KBM-7 (cell line): ENCODE measurements at regions not wholly inside any gene's neighbourhood (a gene's known extent, or its start where the extent isn't known, plus 50 kb on each side); places are given as distances from the start of the nearest gene placed in this dataset.

Experiments
- DNase-seq: peaks from one replicate; pipeline ENCODE4 v3.0.0-alpha.2; 2015
- in situ Hi-C: fragments of 300-500 bp; cut with MboI; formaldehyde crosslinking; loops from 2 replicates; pipeline ENCODE4 v1.14.3; 2020; ENCODE audit warnings: low sequenced_read_pairs, low pct_unique_long_range_greater_than_20kb, mixed read lengths

DNA sequence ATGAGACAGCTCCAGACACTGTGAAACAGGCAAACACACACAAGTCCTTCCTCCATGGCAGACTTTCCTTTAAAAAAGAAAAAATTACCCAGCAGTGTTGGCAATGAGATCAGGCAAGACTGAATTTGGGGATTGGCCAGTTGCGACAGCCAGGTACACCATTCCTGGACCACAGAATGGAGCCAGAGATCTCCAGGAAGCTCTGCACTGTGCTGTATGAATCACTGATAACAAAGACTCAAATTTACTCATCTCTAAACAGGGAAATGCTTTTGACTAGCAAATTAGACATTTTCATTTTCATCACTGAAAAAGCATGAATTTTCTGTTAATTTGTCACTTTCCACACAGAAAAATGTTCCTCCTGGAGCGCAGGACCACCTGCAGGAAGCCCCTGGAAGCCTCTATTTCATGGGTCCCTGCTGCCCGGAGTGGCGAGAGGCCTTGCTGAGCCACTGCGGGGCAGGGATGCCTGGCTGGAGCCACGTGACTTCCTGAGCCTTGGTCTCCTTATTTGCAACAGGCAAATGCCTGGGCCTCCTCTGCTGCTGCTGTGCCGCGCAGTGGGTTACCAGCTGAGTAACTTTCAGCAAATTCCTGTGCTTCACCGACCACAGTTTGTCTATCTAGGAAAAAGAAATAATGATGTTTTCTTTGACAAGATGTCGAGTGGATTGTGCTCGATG lies 185.9 kb upstream of the ZNF618 start:
- in situ Hi-C loops = no loop called here
- no peak for DNase-seq

DNA sequence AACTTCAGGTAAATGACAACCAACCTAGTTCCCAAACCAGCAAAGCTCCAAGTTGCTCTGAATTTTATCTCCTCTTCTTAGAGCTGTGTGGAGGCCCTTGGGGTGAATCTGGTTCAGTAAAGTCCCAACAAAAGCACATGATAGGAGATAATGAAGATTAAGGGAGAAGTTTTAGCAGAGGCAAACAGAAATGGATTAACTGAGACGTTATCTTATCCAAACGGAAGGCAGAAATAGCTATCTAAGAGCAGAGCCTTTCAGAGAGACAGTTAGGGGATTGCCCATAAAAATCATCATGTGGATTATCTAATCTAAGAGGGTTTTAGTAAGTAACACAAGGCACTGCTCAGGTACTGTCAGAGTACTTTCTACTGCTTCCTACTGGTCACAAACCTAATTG lies 183.9 kb upstream of the ZNF618 start:
- in situ Hi-C loops = no loop called here
- no peak for DNase-seq

DNA sequence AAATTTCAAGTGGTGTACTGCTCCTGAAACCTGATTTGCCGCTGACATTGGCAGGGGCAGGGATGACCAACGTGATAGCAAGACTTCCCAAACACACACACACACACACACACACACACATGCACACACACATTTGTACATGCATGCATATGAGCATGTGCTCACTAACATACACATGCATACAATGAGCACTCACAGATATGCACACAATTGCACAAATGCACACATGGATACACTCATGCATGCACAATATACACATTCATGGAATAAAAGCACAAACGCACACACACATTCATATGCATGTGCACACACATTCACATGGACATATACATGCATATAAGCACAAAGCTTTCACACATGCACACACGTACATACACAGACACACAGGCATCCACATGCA lies 181.2 kb upstream of the ZNF618 start:
- no peak for DNase-seq
- in situ Hi-C loops = no loop called here

DNA sequence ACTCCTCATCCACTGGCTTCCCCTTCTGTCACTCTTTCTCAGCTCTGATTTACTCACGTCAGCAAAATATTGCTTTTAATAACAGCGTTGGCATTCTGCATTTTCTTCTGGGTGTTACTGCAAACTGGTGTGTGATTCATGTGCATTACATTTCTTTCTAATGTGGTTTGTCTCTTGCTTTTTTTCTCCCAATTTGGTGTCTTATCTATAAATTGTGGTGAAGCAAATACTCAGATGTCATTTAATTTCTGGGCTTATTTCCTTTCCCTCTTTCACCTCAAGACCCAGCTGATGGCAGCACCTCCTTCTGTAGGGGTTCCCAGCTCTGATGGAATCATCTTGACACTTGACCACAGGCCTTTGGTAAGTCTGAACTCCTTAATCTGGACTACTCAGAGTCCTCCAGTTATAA lies 180.7 kb upstream of the ZNF618 start:
- in situ Hi-C loops = no loop called here
- no peak for DNase-seq

DNA sequence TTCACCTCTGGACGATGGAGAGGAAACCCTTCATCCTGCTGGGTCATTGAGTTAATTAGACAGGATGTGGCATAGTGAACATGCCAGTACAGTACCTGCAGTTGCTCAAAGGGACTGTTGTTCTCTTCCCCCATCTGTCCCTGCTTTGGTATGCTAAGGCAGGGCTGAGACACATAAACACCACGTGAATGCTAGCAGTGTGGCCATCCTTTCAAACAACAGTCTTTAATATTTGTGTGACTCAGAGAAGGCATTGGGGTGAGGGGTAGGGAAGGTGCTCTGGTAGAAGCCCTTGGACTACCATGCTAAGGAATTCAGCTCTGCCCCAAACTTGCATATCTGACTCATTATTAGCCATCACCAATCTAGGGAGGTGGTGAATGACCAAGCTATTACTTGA lies 180.2 kb upstream of the ZNF618 start:
- no peak for DNase-seq
- in situ Hi-C loops = no loop called here

DNA sequence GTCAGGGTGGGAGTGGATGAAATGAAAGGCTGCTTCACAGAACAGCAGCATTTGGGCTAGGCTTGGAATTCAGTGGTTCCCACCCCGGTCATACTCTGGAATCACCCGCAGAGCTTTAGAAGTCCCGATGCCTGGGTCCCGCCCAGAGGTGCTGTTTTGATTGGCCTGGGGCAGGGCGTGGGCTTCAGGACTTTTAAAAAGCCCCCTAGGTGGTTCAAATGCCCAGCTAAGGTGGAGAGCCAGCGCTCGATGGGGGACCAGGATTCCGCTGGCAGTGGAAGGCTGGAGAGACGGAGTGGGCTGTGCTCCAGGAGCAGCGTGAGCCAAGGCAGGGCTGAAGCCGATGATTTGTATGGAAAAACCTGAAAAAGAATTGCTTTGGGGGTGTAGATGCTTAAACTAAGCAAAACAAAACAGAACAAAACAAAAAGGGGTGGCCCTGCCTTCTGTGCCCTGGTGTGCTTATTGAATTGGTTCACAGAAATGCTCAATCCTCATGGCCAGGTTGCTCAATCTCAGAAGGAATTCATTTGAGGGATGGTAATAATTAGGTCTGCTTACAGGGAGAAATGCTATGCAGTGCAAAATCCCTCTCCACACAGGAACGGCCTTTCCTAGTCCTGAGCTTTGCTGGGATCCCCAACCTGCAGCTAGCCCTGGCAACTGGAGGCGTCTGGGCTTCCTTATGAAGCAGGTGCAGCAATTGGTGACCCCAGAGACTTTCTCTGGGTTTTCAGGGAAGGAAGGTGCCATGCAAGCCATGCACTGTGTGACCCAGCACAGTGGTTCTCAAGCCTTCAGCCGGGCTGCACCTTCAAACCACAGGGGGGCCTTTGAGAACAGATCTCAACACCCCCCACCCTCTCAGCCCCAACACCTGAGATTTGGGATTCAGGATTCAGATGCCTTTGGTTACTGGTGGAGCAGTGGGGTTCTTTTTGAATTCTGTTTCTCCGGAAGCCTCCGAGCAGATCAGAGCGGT lies 174.0 kb upstream of the ZNF618 start:
- DNase-seq = no peak
- in situ Hi-C loops = no loop called here

DNA sequence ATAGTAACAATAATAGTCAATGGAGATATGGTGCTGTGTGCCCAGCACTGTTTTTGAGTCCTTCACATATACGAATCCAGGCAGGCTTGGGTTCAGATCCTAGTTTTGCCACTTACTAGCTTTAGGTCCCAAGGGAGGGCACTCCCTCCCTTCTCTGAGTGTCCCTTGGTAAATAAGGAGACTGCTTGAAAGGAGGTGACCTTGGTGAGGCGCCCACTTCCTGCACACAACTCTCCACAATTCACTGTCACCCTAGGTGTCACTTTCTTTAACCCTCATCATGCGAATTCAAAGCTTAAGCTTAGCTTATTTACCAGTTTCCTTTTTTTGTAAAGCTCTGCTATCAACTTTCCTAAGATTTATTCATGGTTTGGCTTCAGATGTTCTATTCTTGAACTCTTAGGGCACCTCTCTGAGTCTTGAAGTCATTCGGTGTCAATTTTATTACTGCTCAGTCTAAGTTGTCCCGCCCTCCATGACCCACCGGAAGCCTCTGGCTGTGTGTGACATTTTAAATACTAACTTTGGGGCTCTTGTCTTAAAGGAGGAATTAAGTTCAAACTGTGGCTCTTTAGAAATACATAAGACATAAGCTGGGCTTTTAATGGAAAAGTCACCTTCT lies 170.7 kb upstream of the ZNF618 start:
- in situ Hi-C loops = no loop called here
- no peak for DNase-seq

DNA sequence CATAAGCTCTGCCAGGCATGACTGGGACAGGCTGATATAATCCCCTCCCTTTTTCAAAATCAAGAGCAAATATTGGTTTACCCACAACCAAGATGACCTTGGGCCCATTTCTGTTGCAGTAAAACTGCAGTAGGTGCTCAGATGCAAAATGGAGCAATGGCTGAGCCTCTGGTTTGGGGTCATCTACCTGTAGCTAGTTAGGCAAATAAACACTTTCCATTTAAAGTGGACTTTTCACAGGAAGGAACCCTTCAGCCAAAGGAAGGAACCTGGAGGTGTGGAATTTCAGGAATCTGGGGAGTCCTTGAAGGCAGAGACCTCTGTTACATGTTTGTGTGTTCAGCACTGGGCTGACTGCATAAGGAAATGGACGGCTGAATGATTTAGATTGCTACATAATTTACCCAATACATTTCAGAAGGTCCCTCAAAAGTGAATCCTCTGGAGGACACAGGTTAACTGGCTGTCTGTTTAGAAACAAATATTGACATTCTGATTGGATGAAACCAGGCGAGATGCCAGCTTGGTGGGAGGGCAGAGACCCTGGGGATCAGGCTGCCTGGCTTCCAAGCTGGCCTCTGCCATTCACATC lies 170.1 kb upstream of the ZNF618 start:
- in situ Hi-C loops = no loop called here
- no peak for DNase-seq

DNA sequence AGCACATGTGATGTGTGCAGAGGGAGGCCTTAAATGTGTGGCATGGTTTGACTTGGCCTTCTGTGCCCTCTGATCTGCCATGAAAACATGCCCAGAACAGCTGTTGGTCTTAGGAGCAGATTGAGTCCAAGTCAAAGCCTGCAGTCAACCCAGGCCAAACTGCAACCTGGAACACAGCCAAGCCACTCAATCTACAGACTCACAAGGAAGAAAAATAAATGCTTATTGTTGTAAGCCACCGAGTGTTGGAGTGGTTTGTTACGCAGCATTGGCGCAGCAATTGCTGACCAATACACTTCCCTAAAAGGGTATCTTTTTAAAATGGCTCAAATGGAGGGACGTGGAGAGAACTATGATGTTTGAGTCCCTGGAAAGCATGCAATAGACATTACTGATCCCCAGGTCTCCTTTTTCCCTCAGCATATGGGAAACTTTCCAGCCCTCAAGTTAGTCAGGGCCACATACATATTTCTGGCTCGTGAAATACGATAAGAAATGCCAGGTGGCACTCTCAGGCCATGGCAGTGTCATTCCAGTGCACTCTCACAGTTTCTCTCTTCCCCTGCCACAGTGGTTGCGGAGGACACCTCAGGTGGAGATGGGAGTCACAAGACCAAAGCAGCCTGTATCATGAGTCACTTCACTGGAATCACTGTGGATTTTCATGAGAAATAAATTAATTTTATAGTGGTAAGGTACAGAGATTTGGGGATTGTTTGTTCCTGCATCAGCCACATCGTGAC lies 168.0 kb upstream of the ZNF618 start:
- in situ Hi-C loops = no loop called here
- no peak for DNase-seq

DNA sequence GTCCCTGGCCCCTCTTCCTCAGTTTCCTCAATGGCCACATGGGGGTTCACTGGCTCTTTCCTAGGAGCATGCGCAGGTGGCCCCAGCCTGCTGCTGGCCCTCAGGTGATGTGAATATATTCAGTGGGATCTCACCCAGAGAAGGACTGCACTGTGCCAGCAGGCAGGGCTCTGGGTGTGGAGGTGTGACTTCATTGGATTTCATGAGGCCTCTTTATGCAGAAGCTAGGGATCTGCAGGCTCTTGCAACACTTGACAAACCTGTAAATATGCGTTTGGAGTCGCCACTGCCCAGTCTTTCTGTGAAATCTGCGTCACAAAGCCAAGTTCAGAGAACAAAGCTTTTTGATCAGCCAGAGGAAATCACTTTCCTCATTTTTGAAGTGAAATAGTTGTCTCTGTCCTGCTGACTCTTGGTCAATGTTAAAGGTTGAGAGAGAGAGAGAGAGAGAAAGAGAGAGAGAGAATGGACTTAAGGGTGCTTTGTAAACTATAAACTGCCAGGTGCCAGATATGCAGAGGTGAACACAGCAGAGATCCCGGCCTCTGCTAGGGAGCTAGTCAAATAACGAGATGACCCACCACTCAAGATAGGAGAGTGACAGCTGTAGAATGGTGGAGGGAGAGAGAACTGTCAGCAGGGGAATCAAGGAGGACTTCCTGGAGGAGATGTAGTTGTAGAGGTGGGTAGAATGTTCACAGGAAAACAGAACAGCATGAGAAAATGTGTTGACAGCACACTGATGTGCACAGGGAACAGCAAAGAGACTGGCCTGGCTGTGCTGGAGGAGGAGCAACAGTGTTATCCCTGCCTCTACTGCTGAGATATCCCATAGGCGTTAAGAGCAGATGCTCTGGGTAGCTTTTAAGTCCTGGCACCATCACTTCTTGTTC lies 167.0 kb upstream of the ZNF618 start:
- no peak for DNase-seq
- in situ Hi-C loops = no loop called here

DNA sequence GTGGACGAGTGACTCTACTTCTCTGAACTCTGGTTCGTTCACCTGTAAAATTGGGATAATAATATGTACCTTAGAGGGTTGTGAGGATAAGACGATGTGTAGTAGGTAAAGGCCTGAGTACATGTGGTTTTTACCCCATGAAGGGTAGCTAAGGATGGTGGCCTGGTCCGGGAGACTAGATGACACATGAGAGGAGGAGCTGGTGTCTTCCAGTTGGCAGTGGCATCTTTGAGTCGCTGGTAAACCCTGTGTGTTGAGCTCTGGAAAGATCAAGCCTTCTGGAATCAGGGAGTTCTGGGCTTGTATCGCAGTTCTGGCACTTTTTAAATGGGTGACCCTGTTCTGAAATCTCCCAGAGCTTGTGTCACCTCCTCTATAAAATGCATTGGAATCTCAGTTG lies 166.4 kb upstream of the ZNF618 start:
- DNase-seq = no peak
- in situ Hi-C loops = no loop called here

DNA sequence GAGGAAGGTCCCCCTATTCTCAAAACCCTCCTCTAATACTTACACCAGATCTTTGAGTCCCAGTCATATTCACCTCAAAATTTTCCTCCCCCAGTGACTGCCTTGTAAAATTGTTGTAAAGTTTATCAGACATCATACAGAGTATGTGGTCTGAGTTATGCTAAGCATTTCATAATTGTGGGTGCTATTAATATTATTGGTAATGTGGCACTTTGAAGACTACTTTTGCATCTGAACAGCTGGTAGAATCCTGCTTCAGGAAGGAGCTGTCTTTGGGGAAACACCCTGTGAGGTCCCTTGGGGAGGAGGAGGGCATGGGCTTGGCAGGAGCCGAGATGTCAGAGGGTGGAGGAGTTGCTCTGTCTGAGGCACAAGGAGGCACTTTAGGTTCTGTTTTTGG lies 164.9 kb upstream of the ZNF618 start:
- no peak for DNase-seq
- in situ Hi-C loops = no loop called here

DNA sequence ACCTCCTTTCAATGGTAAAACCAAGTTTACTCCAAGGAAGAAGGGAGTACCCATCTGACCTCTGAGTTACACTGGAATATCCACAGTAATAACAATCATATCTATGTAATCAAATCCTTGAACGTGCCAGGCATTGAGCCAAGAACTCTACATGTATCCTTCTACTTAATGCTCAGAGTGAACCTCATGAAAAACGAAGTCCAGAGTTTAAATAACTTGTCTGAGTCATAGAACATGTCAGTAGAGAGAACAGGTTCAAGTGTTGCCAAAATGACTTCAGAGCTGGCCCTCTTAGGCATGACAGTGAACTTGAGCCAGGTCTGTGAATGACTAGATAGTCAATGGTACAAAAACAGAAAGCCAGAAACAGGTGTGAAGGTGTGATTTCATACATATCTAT lies 164.1 kb upstream of the ZNF618 start:
- in situ Hi-C loops = no loop called here
- DNase-seq = no peak

DNA sequence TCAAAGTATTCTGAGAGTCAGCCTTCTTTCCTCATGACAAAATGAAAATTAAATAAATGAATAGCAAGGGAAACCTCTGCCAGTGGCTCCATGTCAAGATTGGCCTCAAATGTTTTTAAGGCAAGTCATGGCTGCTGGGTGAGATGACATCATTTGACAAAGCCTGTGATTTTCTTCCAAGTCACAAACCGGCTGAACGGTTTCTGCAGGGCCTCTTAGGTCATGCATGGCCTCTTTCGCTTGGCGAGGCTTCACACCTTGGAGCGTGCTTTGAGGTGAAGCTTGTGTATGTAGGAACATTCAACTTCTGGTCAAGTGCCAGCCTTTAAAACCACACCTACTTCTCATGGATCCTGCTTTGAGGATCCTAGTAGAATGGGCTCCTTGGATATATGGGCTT lies 161.0 kb upstream of the ZNF618 start:
- in situ Hi-C loops = no loop called here
- no peak for DNase-seq

DNA sequence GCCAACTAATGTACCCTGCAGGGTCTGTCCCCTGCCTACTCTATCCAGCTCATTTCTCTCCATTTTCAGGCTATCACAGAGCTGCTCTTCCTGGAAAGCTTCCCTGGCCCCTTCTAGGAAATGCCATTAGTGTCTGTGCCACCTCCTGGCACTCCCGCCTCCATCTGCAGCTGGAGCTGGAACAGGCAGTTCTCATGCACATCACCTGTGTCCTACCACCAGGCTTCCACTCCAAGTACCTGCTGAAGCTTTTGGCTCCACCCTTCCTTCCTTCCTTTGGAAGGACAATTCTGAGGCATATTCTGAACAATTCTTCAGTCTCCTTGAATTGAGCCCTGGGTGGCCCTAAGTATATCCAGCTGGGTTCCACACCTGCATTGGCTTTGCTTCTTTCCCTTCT lies 156.2 kb upstream of the ZNF618 start:
- no peak for DNase-seq
- in situ Hi-C loops = no loop called here

DNA sequence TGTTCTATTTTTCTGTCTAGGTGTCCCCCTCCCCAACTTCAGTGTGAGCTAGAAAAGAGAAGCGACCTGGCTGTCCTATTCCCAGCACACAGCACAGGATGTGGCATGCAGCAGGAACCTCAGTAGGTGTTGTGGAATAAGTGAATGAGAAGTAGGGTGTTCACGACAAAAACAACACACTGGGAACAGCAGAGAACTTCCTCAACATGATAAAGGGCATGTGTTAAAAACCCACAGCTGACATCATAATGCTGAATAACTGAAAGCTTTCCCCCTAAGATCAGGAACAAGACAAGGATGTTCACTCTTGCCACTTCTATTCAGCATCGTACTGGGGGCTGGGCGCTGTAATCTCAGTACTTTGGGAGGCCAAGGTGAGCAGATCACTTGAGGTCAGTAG lies 155.6 kb upstream of the ZNF618 start:
- DNase-seq = peak; percentile 62

DNA sequence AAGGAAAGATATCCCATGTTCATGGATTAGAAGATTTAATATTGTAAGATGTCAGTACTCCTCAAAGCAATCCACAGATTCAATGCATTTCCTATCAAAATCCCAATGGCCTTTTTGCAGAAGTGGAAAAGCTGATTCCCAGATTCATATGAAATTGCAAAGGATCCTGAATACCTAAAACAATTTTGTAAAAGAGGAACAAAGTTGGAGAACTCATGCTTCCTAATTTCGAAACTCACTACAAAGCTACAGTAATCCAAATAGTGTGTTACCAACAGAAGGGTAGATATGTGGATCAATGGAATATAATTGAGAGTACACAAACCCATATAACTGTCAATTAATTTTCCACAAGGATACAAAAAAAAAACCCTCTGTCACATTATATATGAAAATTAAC lies 154.3 kb upstream of the ZNF618 start:
- in situ Hi-C loops = no loop called here
- DNase-seq = no peak

More for the DNA sequence above, 155.6 kb upstream of the ZNF618 start:
- in situ Hi-C loops = no loop called here

DNA sequence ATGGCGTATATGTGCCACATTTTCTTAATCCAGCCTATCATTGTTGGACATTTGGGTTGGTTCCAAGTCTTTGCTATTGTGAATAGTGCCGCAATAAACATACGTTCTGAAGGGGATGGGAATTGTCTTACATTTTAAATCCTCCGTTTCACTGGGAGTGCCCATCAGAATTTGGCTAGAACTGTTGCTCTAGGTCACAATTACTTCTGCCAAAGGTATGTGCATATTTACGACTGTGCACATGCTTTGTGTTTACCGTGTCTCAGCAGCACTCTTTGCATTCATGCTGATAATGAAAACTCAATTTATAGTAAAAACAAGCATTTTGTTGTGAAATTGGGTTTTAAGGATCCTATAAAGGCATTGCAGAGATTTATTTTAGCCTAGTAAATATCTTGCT lies 151.9 kb upstream of the ZNF618 start:
- DNase-seq = no peak
- in situ Hi-C loops = no loop called here
